WI38 (cell line): ENCODE measurements at regions not wholly inside any gene's neighbourhood (a gene's known extent, or its start where the extent isn't known, plus 50 kb on each side); places are given as distances from the start of the nearest gene placed in this dataset.

Experiments used
- H3K4me3 ChIP-seq: 2 replicates; pipeline ENCODE4 v1.5.1; 2011; ENCODE audit warnings: low read depth, mild to moderate bottlenecking, control low read depth, low read length
- TF ChIP-seq, protein P1 (sequence below): IDR thresholded peaks from 2 replicates; pipeline ENCODE4 v1.5.1; 2012; ENCODE audit warnings: low read depth, mild to moderate bottlenecking, control low read depth, low read length

DNA sequence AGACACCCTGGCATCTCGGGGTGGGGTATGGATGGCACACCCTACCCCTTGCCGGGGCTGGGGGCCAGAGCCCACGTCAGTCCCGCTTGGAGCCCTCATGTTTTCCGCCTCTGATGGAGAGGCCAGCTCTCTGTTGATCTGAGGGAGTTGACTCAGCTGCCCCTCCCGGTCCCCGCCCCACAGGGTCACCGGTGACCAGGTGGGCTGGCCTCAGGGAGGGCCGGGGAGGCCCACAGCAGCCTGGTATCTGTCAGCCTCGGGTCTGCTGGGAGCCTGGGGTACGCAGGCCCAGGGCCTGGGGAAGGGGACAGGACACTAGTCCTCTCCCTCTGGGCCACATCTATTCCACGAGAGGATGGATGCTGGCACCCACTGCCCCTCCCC is 109.5 kb upstream of the CIBAR2 start:
- H3K4me3 ChIP-seq: no peak overlapping the region
- TF ChIP-seq, protein P1, sequence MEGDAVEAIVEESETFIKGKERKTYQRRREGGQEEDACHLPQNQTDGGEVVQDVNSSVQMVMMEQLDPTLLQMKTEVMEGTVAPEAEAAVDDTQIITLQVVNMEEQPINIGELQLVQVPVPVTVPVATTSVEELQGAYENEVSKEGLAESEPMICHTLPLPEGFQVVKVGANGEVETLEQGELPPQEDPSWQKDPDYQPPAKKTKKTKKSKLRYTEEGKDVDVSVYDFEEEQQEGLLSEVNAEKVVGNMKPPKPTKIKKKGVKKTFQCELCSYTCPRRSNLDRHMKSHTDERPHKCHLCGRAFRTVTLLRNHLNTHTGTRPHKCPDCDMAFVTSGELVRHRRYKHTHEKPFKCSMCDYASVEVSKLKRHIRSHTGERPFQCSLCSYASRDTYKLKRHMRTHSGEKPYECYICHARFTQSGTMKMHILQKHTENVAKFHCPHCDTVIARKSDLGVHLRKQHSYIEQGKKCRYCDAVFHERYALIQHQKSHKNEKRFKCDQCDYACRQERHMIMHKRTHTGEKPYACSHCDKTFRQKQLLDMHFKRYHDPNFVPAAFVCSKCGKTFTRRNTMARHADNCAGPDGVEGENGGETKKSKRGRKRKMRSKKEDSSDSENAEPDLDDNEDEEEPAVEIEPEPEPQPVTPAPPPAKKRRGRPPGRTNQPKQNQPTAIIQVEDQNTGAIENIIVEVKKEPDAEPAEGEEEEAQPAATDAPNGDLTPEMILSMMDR: no peak

DNA sequence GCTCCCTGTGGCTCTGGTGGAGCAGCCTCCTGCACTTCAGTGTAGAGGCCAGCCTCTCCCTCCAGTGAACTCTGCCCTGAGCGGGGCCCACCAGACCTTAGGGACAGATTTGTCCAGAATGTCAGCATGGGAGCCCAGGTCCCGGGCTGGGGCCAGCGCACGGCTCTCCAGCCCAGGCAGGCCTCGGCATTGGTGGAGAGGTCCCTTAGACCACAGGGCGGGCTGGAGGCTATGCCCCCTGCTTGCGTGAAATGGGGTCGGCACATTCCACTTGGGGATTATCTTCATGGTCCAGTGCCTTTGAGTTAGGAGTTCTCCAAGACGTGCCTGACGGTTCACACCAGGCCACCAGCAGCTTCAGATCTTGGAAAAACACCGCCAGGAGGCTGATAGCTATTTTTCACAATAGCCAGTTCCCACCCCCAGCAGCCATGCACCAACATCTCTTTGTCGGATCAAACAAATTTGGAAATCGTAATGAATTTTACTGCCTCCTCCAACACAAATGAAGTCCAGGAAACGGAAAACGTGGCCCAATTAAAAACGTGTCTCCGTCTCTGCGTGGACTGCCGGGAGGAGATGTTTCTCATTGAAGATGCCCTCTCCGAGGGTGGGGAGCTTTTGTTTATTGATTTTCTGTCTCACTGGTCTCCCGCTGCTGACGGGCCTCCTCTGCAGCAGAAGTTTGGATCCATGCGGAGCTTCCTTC is 110.0 kb upstream of the CIBAR2 start:
- no peak overlapping the region for H3K4me3 ChIP-seq
- TF ChIP-seq, protein P1: no peak

DNA sequence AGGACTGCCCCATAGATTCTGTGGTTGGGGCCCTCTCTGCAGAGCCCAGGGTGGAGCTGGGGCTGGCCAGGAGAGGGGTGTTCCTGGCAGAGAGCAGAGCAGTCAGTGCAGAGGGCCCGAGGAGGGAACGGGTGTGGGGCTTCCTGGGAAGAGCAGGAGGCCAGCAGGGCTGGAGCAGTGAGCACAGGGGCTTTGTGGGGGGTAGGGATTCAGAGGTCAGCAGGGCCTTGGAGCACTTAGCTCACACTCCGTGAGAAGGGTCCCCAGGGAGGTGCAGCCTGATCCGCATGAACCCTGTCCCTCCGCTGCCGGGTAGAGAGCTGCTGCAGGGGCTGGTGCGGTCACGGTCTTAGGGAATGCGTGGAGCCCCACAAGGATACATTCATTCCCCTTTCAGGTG is 113.0 kb upstream of the CIBAR2 start:
- H3K4me3 ChIP-seq: no peak overlapping the region
- TF ChIP-seq, protein P1: no peak

DNA sequence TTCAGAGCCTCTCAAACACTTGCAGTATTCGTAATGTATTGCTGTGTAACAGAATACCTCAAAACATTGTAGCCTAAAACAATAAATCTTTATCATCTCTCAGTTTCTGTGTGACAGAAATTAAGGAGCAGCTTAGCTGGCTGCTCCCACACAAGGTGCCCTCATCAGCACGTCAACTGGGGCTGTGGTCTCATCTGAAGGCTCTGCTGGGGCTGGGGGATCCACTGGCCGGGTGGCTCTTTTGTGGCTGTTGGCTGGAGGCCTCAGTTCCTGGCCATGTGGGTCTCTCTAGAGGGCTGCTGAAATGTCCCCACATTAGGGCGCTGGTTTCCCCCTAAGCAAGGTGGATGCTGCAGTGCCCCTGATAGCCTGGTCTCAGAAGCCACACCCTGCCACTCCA is 113.4 kb upstream of the CIBAR2 start:
- H3K4me3 ChIP-seq: no peak overlapping the region
- TF ChIP-seq, protein P1: no peak

DNA sequence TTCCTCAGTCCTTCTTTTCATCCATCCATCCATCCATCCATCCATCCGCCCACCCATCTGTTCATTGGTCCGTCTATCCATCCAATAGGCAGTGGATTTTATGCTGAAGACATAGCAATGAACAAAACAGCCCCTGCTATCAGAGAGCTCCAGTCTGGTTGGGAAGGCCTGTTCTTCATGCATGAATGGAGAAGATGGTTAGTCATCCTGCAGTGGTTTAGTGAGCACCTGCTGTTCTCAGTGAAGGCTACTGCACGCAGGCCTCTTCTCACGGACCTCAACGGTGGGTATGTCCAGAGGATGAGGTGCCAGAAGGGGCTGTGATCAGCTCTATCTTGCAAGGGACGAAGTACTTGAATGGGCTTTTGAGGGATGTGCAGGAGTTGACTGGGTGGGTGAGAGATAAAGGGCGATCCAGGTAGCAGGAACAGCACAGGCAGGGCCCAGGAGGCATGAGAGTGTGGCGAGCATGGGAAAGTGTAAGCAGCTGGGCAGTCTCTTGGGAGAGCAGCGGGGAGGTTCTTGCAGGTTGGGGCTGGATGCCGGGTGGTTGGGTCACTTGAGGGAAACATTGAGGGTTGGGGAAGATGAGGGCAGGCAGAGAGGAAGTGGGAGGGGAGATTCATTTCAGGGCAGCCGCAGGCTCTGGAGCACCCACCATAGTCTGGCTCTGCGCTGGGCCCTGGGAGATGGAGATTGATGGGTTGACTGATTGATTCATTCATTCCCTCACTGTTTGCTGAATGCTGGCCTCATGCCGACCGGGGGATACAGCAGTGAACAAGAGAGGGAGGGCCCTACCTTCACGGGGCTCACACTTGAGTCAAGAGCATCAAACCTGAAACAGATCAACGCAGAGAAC is 115.0 kb upstream of the CIBAR2 start:
- TF ChIP-seq, protein P1: no peak
- no peak overlapping the region for H3K4me3 ChIP-seq

DNA sequence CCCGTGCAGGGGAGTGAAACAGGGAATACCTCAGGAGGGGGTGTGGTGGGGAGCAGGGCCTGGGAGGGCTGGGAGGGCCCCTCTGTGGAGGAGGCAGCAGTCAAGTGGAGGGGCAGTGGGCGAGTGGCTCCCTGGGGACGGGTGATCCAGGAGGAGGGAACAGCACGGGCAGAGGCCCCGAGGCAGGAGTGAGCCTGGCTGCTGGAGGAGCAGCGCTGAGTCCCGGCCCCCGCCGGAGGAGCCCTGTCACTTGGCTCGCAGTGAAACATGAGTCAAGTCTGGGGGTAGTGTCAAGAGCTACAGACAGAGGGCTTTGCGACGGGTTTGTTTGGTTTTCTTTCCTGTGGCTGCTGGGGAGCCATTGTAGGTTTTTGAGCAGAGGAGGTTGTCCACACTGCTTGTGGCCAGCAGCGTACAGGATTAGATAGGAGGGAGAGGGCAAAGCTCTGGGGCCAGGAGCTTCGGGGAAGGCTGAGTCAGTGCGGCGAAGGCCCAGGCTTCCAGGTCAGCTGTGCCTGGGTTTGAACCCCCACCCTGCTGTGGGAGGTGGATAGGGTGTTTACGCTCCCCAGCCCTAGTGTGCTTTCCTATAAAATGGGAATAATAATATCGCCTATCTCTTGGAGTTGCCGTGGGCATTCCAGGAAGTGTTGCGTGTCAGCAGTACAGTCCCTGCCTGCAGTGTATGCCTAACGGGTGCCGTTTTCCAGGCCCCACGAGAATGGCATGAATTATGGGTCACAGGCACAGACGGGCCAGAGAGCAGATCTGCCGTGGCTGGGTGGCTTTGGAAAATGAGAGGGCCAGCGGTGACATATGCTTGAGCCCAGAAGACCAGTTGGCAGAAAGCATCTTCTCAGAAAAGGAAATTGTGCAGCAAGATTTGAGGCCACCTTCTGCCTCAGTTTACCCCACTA is 115.9 kb upstream of the CIBAR2 start:
- H3K4me3 ChIP-seq: no peak overlapping the region
- TF ChIP-seq, protein P1: peak; percentile 18; the same call in 1 of the 2 replicates
